A549 (cell line): ENCODE measurements at regions not wholly inside any gene's neighbourhood (a gene's known extent, or its start where the extent isn't known, plus 50 kb on each side); places are given as distances from the start of the nearest gene placed in this dataset.

Source experiments
- CBX8 ChIP-seq: fragments of 200-600 bp; sonication (generic); IDR thresholded peaks from 2 replicates; pipeline ENCODE4 v1.6.1; 2016
- CHD2 ChIP-seq: fragments of 150-350 bp; IDR thresholded peaks from 2 replicates; pipeline ENCODE4 v1.6.1; 2014; ENCODE audit warnings: low read length; ENCODE audit not compliant: partially characterized antibody
- CTCF ChIP-seq: fragments of >200 bp; sonication (Bioruptor Twin); formaldehyde crosslinking; IDR thresholded peaks from 3 replicates; pipeline ENCODE4 v1.5.1; 2016
- EP300 ChIP-seq, 2 experiments: fragments of >200 bp; sonication (Bioruptor Twin); formaldehyde crosslinking; IDR thresholded peaks; 2 replicates in 1 of 2; 3 replicates in 1 of 2; pipeline ENCODE4 v1.6.1; 2016 to 2017
- HDAC2 ChIP-seq: fragments of 200-600 bp; sonication (generic); IDR thresholded peaks from 2 replicates; pipeline ENCODE4 v1.6.1; 2016
- KDM5A ChIP-seq: fragments of 200-600 bp; sonication (generic); IDR thresholded peaks from 2 replicates; pipeline ENCODE4 v1.6.1; 2016; ENCODE audit warnings: antibody characterized with exemption, mild to moderate bottlenecking
- MAX ChIP-seq: IDR thresholded peaks from 2 replicates; pipeline ENCODE4 v1.6.1; 2012
- MAZ ChIP-seq: fragments of 150-350 bp; IDR thresholded peaks from 2 replicates; pipeline ENCODE4 v1.6.1; 2014; ENCODE audit warnings: antibody characterized with exemption, low read depth, low read length, borderline replicate concordance
- MYC ChIP-seq: IDR thresholded peaks from 2 replicates; pipeline ENCODE4 v1.6.1; 2012; ENCODE audit warnings: mild to moderate bottlenecking, inconsistent platforms, low read length, improper control_type of control experiment, borderline replicate concordance
- RNF2 ChIP-seq: fragments of 200-600 bp; sonication (generic); IDR thresholded peaks from 2 replicates; pipeline ENCODE4 v1.6.1; 2016; ENCODE audit warnings: low read depth, mild to moderate bottlenecking, antibody characterized with exemption, moderate library complexity, borderline replicate concordance
- SREBF2 ChIP-seq: fragments of 450-650 bp; IDR thresholded peaks from 2 replicates; pipeline ENCODE4 v1.6.1; 2014; ENCODE audit warnings: mild to moderate bottlenecking, moderate library complexity

- TF ChIP-seq CBX8 = no peak
- no peak for TF ChIP-seq CTCF
- TF ChIP-seq SREBF2 = no peak
- TF ChIP-seq RNF2 = no peak
- no peak for TF ChIP-seq MYC
- no peak for TF ChIP-seq CHD2
- TF ChIP-seq EP300 (IDR thresholded peaks at IDR 0.05) = no peak
- no peak for TF ChIP-seq KDM5A
- no peak for TF ChIP-seq MAZ
- no peak for TF ChIP-seq MAX
- TF ChIP-seq HDAC2 = no peak
These were observed 83.9 kb upstream of the PACRGL start for GRCh38 chr4:20616313-20616712.
